ENCODE measurements at regions not wholly inside any gene's neighbourhood (a gene's known extent, or its start where the extent isn't known, plus 50 kb on each side); places are given as distances from the start of the nearest gene placed in this dataset.
"Not testable (repeated sequence)": the region's sequence is repeated elsewhere in the genome, so short reads cannot be mapped to it uniquely, and the experiment has no call there.

- DNase-seq: no peak
Observed at GRCh38 chr1:111063595-111063994, 76.3 kb downstream of the DRAM2 start.

- DNase-seq: no peak
Observed at GRCh38 chr1:111062624-111063023, 77.3 kb downstream of the DRAM2 start.

GRCh38 chr1:111062081-111062480 is 77.8 kb downstream of the DRAM2 start:
- no peak for DNase-seq

GRCh38 chr1:111054656-111055055 is 85.2 kb downstream of the DRAM2 start:
- DNase-seq: no peak

- DNase-seq: no peak
Observed at GRCh38 chr1:111052246-111052645, 87.6 kb downstream of the DRAM2 start.

GRCh38 chr1:111048253-111048652 is 84.5 kb upstream of the LRIF1 start:
- DNase-seq: not testable (repeated sequence)

GRCh38 chr1:111045033-111045722 is 81.5 kb upstream of the LRIF1 start:
- DNase-seq: no peak

- DNase-seq: peak; percentile 42
Observed at GRCh38 chr1:111032295-111032897, 68.7 kb upstream of the LRIF1 start.

- peak; percentile 58 for DNase-seq
Observed at GRCh38 chr1:111030590-111030989, 66.9 kb upstream of the LRIF1 start.

GRCh38 chr1:111025109-111025508 is 61.4 kb upstream of the LRIF1 start:
- no peak for DNase-seq

- no peak for DNase-seq
Observed at GRCh38 chr1:111015222-111015621, 51.5 kb upstream of the LRIF1 start.
